ENCODE measurements at regions not wholly inside any gene's neighbourhood (a gene's known extent, or its start where the extent isn't known, plus 50 kb on each side); places are given as distances from the start of the nearest gene placed in this dataset.

DNA sequence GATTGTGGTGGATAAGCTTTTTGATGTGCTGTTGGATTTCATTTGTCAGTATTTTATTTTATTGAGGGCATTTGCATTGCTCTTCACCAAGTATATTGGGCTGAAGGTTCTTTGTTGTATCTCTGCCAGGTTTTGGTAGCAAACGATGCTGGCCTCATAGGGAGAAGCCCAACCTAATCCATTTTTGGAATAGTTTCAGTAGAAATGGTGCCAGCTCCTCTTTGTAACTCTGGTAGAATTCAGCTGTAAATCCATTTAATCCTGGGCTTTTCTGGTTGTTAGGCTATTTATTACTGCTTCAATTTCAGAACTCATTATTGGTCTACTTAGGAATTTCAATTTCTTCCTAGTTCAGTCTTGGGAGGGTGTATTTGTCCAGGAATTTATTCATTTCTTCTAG is 309.8 kb upstream of the SETBP1 start:
- no peak for DNase-seq

GRCh38 chr18:44374966-44375365 is 305.7 kb upstream of the SETBP1 start:
- DNase-seq, result no peak

GRCh38 chr18:44386401-44386800 is 294.3 kb upstream of the SETBP1 start:
- no peak for DNase-seq

- DNase-seq, result no peak
Measured at GRCh38 chr18:44388329-44388728, 292.4 kb upstream of the SETBP1 start.

GRCh38 chr18:44392933-44393332 is 287.8 kb upstream of the SETBP1 start:
- DNase-seq, result no peak

DNA sequence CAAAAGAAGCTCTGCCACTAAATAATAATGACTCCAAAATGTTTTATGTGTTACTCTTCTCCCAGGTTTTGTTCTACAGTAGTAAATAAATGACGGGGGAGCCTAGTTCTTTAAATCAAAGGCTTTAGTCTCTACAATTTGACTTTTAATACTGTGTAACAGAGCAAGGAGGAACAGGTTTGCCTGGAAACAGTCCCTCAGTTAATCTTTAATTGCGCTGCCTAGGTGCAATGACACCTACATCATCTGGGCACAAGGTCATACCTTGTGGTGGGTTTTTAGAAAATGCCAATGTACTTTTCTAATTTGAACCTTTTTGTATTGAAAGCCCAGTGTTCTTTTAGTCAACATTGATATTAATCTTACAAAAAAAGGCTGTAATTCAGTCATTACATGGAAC is 287.3 kb upstream of the SETBP1 start:
- no peak for DNase-seq

GRCh38 chr18:44396550-44396949 is 284.1 kb upstream of the SETBP1 start:
- no peak for DNase-seq

DNA sequence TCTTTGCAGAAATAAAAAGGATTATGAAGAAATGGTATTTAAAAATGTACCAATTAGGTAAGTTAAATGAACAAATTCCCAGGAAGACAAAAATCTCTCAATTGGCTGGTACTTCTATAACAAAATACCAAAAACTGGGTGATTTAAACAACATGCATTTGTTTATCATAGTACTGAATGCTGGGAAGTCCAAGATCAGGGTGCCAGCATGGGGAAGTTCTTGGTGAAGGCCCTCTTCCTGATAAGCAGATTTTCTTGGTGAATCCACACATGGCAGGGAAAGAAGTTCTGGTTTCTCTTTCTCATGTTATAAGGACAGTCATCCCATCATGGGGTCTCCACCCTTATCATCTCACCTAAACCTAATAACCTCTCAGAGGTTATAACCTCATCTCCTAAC is 271.6 kb upstream of the SETBP1 start:
- DNase-seq, result no peak

DNA sequence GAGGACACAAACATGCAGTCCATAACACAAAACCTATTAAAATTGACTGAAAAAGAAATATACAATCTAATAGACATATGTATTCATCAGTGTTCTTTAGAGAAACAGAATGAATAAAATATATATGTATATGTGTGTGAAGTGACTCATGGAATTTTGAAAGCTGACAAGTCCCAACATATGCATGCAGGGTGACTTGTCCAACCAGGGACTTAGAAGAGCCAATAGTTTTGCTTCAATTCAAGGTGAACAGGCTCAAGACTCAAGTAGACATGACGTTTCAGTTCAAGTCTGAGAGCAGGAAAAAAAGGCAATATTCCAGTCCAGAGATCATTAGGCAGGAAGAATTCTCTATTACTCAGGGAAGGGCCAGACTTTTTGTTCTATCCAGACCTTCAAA is 271.2 kb upstream of the SETBP1 start:
- DNase-seq, result no peak

DNA sequence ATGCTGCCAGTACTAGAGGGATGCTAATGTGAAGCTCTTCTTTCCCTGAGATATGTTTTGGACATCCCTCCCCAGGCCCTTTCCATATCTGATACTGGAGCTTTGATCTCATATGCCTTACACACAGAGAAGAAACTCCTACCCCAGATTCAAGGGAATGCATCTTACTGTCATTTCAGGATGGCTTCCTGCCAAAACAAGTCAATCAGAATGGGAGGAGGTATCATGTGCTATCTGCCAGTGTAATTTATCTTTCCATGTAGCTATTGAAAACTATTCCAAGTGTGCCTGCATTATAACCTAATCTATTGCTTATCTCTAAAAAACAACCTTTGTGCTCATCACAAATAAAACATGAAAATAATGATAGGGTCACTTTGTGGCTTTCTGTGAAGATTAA is 269.9 kb upstream of the SETBP1 start:
- DNase-seq, result no peak

DNA sequence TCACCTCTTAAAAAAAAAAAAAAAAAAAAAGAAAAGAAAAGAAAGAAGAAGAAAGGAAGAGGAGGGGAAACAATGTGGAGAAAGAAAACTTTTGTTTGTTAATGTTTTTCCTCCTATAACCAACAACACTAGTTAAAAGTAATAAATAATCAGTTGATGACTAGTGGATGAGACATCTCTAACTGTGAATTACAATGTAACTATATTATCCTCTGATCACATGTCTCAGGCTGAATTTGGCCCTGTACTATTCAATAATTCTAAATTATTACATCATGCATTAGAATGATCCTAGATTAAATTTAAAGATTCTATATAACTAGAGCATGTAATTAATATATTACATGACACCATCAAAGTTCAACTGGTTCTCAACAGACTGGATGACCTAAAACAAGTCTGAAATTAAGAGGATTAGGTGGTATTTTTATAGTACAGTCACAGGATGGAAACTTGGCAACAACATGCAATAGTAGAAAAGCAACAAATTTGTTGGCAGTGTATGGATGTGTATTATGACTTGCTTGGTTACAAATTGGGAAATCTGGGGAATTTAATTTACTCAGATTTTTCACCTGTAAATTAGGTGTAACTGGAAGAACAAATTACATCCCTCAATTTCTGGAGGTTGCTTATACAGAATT is 269.3 kb upstream of the SETBP1 start:
- no peak for DNase-seq

DNA sequence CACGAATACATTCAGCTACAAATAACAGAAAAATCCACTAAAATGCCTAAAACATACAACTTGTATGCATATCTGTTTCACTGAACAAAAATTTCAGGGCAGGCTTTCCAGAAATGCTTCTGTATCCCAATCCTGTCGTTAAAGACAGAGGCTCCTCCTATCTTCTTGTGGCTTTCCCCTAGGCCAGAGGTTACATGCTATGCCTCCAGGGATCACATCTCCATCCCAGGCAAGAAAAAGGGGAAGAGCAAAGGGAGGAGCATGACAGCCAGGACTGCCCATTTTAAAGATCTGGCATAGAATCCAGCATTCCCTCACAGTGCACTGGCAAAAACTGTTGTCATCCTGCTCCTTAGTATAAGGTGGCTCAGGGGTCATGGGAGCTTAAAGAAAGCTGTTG is 268.7 kb upstream of the SETBP1 start:
- no peak for DNase-seq

DNA sequence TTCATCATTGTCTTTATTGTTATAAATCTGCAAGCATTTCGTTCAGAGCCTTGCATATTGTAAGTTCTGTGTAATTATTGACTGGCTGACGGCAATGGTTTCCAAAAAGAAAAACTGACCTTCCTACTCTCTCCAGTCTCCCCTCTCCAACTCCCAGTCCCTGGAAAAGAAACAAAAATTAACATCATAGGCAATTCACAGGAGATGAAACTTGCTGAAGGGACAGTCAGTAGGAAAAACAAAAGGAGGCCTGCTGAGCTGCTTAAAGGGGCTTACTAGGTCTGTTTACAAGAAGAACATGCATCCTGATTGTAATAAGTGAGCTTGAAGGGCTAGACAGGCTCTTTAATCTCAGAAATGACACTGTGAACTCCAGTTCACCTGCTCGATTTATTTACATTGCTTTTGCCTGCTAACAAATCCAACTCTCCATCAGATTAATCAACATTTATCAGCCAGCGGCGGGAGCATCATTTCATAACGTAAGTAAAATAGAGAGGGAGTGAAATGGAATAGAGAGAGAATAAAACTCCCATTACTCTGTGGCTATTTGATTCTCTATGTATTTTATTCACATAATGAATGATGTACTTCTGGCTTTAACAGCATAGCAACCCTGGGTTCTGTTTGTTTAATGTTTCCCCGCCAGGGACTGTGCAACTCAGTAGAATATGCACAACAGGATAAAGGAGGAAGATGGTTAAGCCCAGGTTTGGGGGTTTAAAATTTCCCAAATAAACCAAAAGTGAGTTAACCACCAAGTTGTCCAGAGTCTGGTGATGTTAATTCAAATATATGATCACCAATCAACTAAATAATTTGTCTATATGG is 256.7 kb upstream of the SETBP1 start:
- no peak for DNase-seq

GRCh38 chr18:44424645-44425035 is 256.0 kb upstream of the SETBP1 start:
- no peak for DNase-seq

- no peak for DNase-seq
Measured at GRCh38 chr18:44425161-44425560, 255.5 kb upstream of the SETBP1 start.

DNA sequence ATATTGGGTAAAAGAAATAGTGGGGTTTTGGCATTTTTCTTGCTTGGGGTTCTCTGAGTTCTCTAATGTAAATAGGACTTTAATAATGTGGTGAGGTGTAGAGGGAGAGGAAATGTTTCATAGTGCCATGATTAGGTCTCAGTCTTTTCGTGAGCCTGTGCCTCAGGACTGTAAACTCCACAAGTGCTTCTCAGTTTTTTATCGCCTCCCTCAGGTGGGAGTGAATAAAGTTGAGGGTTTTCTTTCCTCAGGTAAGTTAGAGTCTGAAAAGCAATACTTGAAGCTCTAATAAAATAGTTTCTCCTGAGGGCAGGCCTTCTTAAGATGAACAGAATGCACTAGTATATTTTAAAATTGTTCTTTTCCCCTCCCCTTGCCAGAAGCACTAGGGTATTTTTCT is 243.1 kb upstream of the SETBP1 start:
- no peak for DNase-seq

DNA sequence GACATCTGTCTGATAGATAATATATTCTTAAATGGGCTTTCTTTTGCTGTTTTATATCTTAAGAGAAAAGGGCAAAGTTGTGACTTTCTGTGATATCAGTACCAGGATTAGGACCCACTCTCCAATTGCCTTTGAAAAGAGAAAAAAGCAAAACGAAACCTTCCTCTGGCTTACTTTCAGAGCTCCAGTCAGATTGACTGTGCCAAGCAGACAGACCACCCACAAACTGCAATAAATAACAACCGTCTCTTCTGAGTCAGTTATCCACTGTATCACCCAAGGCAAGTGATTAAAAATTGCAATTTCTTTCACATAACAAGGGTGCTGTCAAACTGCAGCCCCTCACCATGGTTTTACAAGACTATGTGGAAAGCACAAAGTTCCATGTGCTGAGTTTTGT is 230.5 kb upstream of the SETBP1 start:
- no peak for DNase-seq

GRCh38 chr18:44452346-44452745 is 228.3 kb upstream of the SETBP1 start:
- DNase-seq, result no peak

- DNase-seq, result no peak
Measured at GRCh38 chr18:44453505-44453904, 227.2 kb upstream of the SETBP1 start.

DNA sequence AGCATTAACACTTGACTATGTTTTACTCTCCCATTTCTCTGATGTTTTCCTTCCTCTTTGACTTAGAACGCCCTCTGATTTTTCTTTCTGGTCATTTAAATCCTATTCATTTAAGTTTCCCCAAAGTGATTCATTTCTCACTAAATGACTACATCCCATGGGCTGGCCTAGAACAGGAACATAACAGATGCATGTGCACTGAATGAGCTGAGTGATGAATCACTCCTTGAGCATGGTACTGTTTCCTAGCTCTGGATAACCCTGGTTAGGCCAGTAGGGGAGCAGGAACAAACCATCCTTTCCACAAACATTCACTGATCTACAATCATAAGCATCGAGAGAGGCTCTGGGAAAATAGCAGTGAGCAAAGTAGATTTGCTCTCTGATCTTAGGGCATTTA is 221.9 kb upstream of the SETBP1 start:
- DNase-seq, result no peak

- DNase-seq, result no peak
Measured at GRCh38 chr18:44464398-44465180, 216.1 kb upstream of the SETBP1 start.

DNA sequence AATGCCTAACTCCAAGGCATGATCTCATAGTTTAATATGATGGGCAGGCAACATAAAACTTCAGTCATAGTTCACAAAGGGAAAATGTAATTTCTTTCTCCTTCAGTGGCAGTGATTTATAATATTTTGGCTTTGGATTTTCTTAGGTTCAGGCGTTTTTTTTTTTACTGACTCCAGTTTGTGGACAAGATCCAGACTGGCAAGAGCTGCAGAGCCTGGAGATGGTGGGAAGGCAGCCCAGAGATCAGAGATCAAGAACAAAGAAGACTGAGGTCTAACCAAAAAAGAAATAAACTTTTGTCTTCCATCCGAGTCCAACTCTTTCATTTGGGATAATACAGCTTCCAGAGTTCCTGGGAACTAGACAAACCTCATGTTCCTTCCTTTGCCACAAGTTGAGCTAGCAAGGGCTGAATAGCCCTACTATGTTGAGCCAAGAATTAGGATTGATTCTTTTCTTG is 215.3 kb upstream of the SETBP1 start:
- DNase-seq, result no peak

GRCh38 chr18:44466997-44467396 is 213.7 kb upstream of the SETBP1 start:
- DNase-seq, result no peak

- DNase-seq, result no peak
Measured at GRCh38 chr18:44467718-44468117, 213.0 kb upstream of the SETBP1 start.
